ENCODE measurements at regions not wholly inside any gene's neighbourhood (a gene's known extent, or its start where the extent isn't known, plus 50 kb on each side); places are given as distances from the start of the nearest gene placed in this dataset.

GRCh38 chr17:69679829-69680228 lies 265.3 kb downstream of the MAP2K6 start:
- TF ChIP-seq POLR2AphosphoS5 (IDR thresholded peaks at IDR 0.05; ENCODE audit: borderline replicate concordance, low read depth, low read length) (no peak), EZH2 (IDR thresholded peaks at IDR 0.05) (no peak)
